Activated naive CD4-positive, alpha-beta T cell treated with anti-CD3 and anti-CD28 coated beads, Interleukin-2, amount 10 ng/mL, durations not matched to agents 7 days and 5 days (primary cell): ENCODE measurements at regions not wholly inside any gene's neighbourhood (a gene's known extent, or its start where the extent isn't known, plus 50 kb on each side); places are given as distances from the start of the nearest gene placed in this dataset.

ENCODE experiments used
- CTCF ChIA-PET: fragments of 350-600 bp; sonication (Branson Sonifier 250); formaldehyde crosslinking; loops from one replicate; lab custom pipeline; 2021; ENCODE audit warnings: antibody characterized with exemption; lab: Charles Lee
- DNase-seq: peaks from one replicate; pipeline ENCODE4 v3.0.0-alpha.2; 2020
- H3K27ac Mint-ChIP-seq: one replicate; pipeline ENCODE4 v1.8.0; 2021; ENCODE audit warnings: mild to moderate bottlenecking, moderate library complexity, mixed read lengths
- H3K27me3 Mint-ChIP-seq: one replicate; pipeline ENCODE4 v1.8.0; 2021; ENCODE audit warnings: mild to moderate bottlenecking, mixed read lengths
- H3K36me3 Mint-ChIP-seq: one replicate; pipeline ENCODE4 v1.8.0; 2021; ENCODE audit warnings: mixed read lengths
- H3K4me1 Mint-ChIP-seq: one replicate; pipeline ENCODE4 v1.8.0; 2021; ENCODE audit warnings: mixed read lengths
- H3K4me3 Mint-ChIP-seq: one replicate; pipeline ENCODE4 v1.8.0; 2021; ENCODE audit warnings: mild to moderate bottlenecking, moderate library complexity, mixed read lengths
- H3K9me3 Mint-ChIP-seq: one replicate; pipeline ENCODE4 v1.8.0; 2021; ENCODE audit warnings: mixed read lengths

DNA sequence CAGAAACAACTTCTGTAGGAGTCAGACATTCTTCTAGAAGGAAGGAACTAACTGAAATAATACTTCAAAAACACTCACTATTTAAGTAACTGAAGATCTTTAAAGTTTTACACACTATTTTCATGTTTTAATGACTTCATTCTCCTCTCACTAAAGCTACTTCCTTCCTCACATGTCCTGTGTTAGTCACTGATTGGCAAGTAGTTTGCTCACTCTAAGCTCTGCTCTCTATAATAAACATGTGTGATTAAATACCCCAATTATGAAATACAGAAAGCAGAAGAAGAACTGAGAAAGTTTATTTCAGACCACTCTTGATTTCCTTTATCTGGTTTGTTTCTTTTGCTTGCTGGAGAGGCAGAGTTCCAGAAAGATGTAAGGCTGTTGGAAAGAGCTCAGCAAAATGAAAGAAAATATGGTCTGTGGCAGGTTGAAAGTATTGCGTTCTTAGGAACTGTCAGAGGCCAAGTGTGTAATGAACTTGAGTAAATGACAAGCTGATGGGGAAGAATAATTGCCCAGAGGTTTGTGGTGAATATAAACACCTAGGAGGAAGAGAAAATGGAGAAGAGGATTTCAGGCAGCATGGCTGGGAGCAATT lies 522.0 kb upstream of the SEL1L start:
- no peak overlapping the region for H3K27ac Mint-ChIP-seq
- H3K36me3 Mint-ChIP-seq = no peaks in the 10 kb centered on the region
- peaks cover 2% of the 10 kb centered on the region for H3K9me3 Mint-ChIP-seq
- no peak overlapping the region for H3K4me3 Mint-ChIP-seq
- no peaks in the 10 kb centered on the region for H3K4me1 Mint-ChIP-seq
- CTCF ChIA-PET = interaction anchor here (1.8 kb wide), 1 partner anchor 65 kb away, joined by 4 read pairs; no protein-coding TSS in a partner anchor
- H3K27me3 Mint-ChIP-seq = no peaks in the 10 kb centered on the region
- no peak for DNase-seq

DNA sequence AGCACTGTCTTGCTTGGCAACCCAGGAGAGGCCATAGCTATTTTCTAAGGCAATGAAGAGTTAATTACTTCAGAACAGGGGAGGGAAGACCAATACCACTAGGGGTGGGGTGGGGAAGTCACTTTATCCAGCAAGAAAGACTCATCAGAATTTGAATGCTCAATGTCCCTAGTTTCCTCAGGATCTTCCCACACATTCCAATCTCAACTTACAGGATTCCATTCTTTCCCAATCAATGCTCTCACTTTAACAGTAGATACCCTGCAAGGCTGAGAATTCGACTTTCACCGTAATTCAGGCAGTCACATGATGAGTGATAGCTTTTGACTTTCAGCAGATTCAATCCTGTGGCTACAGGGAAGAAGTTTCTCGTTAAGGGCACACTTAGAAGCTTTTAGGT lies 526.6 kb upstream of the SEL1L start:
- DNase-seq = no peak
- Mint-ChIP-seq H3K9me3 (peaks cover 36% of the 10 kb centered on the region), H3K36me3 (no peaks in the 10 kb centered on the region), H3K4me3 (no peak overlapping the region), H3K4me1 (no peaks in the 10 kb centered on the region), H3K27me3 (no peaks in the 10 kb centered on the region), H3K27ac (no peak overlapping the region)
- CTCF ChIA-PET = no interaction called here

DNA sequence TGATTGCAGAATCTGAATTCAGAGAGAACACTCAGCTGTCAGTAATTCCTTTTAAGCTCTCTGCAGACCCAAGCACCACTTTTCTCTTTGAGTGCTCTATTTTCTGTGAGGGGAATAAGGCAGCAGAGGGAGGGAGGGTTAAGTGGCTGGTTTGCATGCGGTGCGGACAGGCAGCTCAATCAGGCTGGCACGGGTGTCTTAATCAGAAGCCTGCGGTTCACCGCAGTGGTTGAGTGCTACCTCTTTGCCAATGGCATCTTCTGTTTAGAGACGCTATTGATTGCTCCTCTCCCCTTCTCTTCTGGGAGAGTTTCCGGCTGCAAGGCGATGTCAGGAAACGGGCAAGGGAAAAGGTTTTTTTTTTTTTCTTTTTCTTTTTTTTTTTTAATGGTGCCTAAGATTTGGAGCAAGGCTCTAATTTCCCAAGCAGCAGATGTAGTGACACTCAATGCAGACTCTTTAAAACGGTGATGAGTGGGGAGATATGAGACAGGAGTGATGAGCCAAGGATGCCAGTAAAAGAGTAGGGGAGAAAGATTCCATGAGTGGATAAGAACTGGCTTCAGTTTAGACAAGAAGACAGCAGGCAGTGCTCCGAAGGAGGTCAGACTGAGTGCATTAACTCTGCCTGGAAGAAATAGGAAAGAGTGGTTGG lies 533.7 kb upstream of the SEL1L start:
- CTCF ChIA-PET = no interaction called here
- H3K27me3 Mint-ChIP-seq = no peaks in the 10 kb centered on the region
- peaks cover 38% of the 10 kb centered on the region for H3K9me3 Mint-ChIP-seq
- no peak for DNase-seq
- no peak overlapping the region for H3K27ac Mint-ChIP-seq
- no peak overlapping the region for H3K4me3 Mint-ChIP-seq
- H3K36me3 Mint-ChIP-seq = no peaks in the 10 kb centered on the region
- H3K4me1 Mint-ChIP-seq = no peaks in the 10 kb centered on the region

DNA sequence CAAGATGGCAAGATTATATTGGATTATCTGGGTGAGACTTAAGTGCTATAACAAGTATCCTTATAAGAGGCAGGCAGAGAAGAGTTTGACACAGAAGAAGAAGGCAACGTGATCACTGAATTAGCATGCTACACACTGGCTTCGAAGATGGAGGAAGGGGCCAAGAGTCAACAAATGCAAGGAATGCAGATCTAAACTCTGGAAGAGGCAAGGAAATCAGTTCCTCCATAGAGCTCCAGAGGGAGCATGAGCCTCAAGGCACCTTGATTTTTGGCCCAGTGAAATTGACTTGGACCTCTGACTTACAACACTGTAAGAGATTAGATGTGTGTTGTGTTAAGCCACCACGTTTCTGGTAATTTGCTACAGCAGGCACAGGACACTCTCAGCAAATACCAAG lies 536.4 kb upstream of the SEL1L start:
- Mint-ChIP-seq H3K9me3 (peaks cover 13% of the 10 kb centered on the region), H3K36me3 (no peaks in the 10 kb centered on the region), H3K27ac (no peak overlapping the region), H3K4me3 (no peak overlapping the region), H3K27me3 (no peaks in the 10 kb centered on the region), H3K4me1 (no peaks in the 10 kb centered on the region)
- CTCF ChIA-PET = no interaction called here
- no peak for DNase-seq

DNA sequence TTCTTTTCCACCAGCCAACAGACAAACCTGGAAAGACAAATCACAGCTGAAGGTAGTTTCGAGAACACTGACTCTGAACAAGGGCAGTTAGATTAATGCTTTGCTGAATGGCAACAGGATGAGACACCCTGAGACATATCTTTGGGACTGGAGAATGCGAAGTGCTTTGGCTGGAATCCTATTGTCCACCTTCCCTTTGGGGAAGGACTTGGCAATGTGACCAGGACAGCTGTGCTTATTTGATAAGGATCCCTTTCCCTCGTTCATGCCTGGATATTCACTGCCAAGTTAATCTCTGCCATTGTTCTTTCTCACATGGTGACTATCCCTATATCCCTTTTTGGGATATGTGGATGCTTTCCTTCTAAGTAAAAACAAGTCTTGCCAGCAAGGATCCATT lies 537.1 kb upstream of the SEL1L start:
- Mint-ChIP-seq H3K4me3 (no peak overlapping the region), H3K9me3 (peaks cover 10% of the 10 kb centered on the region), H3K36me3 (no peaks in the 10 kb centered on the region), H3K27ac (no peak overlapping the region), H3K27me3 (no peaks in the 10 kb centered on the region), H3K4me1 (no peaks in the 10 kb centered on the region)
- DNase-seq = no peak
- CTCF ChIA-PET = no interaction called here

DNA sequence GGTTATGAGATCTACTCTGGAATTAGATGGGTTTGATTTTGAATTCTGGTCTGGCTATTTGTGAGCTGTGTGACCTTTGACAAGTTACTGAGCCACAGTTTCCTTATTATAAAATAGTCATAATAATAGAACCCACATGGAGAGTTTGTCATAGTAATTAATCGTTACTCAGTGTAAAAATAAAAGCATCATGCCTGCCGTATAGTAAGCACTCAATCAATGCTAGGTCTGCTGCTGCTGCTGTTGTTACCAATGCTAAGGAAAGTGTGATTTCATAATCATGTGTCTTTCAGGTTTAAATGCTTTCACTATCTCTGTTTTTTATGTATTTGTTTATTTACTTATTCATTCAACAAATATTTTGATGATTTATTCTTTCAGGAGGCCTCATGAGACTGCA lies 539.9 kb upstream of the SEL1L start:
- Mint-ChIP-seq H3K27me3 (no peaks in the 10 kb centered on the region), H3K36me3 (no peaks in the 10 kb centered on the region), H3K9me3 (peaks cover 7% of the 10 kb centered on the region), H3K4me1 (no peaks in the 10 kb centered on the region), H3K4me3 (no peak overlapping the region), H3K27ac (no peak overlapping the region)
- no peak for DNase-seq
- CTCF ChIA-PET = no interaction called here

DNA sequence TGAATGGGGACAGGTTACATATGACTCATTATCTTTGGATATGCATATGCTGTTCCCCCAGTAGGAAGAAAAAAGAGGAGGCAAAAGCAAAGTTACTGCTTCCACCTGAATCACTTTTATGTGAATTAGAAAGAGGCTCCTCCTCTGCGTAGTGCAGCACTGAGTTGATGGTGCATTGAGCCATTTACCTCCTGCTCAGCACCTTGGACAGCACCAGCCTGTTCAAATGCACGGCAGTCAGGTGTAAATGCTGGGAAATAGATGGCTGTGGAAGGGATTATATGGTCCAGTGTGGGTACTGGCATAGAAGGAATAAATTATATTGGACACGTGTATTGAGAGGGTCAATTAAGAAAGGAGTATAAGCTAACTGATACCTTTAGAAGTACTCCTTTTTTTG lies 541.9 kb upstream of the SEL1L start:
- H3K36me3 Mint-ChIP-seq = no peaks in the 10 kb centered on the region
- CTCF ChIA-PET = no interaction called here
- no peak overlapping the region for H3K4me3 Mint-ChIP-seq
- H3K4me1 Mint-ChIP-seq = no peaks in the 10 kb centered on the region
- no peak overlapping the region for H3K27ac Mint-ChIP-seq
- H3K27me3 Mint-ChIP-seq = no peaks in the 10 kb centered on the region
- peak; percentile 52 for DNase-seq
- H3K9me3 Mint-ChIP-seq = peaks cover 7% of the 10 kb centered on the region

DNA sequence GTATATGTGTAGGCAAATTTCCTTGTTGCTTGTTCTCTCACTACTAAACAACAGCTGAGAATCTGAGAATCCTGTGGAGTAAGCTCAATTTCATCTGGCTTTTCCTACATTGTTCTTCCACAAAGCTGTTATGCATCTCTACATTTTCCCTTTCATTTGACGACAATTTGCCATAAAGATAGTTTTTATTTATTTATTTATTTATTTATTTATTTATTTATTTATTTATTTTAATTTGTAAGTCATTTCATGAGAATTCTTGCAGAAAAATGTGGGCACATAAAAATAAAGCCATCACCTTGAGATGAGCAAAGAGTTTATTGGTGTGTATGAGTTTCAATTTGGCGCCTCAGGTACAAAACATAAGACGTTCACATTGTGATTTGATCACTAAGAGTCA lies 545.9 kb upstream of the SEL1L start:
- Mint-ChIP-seq H3K27me3 (no peaks in the 10 kb centered on the region), H3K4me3 (no peak overlapping the region), H3K4me1 (no peaks in the 10 kb centered on the region), H3K9me3 (peaks cover 9% of the 10 kb centered on the region), H3K36me3 (no peaks in the 10 kb centered on the region), H3K27ac (no peak overlapping the region)
- no peak for DNase-seq
- CTCF ChIA-PET = no interaction called here

DNA sequence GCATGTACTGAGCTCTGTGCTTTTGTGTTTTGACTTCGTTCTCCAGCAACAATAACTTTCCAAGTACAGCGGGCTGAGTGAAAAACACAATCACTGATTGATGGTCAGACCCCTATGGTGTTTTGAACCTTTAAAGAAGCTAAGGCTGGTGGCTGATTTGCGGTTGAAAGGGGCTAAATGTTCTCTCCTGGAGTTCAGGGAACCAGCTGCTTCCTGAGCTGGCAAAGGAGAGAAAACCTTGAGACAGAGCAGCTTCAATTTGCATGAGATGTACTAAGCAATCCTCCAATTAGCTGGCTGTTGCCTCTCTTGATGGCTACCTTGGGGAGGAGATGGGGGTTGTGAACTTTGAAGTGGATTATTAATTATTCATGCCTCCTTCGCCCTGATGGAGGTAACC lies 546.7 kb upstream of the SEL1L start:
- Mint-ChIP-seq H3K4me1 (no peaks in the 10 kb centered on the region), H3K27me3 (no peaks in the 10 kb centered on the region), H3K27ac (no peak overlapping the region), H3K4me3 (no peak overlapping the region), H3K9me3 (peaks cover 9% of the 10 kb centered on the region), H3K36me3 (no peaks in the 10 kb centered on the region)
- DNase-seq = no peak
- CTCF ChIA-PET = no interaction called here

DNA sequence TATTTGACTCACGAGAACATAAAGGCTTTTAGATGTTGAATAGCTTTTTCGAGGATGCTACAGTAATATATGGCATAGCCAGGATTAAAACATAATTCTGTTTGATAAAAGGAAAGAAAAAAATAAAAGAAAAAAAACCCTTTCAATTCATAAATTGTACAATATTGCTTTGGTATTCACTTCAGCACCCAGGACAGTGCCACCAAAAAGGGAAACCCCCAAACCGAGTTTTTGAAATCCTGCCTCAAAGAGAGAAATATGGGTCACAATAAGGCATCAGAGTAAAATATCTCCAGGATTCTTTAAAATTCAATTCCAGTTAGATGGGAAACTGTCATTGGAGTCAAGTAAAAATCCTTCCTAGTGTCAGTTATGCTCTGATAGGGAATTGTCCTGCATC lies 551.2 kb upstream of the SEL1L start:
- Mint-ChIP-seq H3K27me3 (no peaks in the 10 kb centered on the region), H3K9me3 (peaks cover 7% of the 10 kb centered on the region), H3K4me1 (no peaks in the 10 kb centered on the region), H3K36me3 (no peaks in the 10 kb centered on the region), H3K27ac (no peak overlapping the region), H3K4me3 (no peak overlapping the region)
- DNase-seq = no peak
- CTCF ChIA-PET = no interaction called here

DNA sequence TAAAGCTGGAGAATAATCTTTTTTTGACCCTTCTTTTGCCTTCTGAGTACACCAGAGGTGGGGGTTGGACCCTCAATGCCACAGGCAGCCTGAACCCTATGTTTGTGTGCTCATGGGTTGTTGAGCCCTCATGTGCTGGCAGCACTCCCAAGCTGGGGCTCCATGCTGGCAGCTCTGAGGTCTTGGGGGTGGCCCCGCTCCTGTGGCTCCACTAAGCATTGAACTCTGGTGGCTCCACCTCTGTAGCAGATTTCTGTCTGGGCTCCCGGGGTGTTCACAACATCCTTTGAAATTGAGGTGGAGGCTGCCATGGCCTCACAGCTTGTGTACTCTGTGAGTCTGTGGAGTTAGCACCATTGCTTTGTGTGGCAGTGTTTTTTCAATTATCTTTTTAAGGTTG lies 557.4 kb upstream of the SEL1L start:
- H3K27ac Mint-ChIP-seq = no peak overlapping the region
- H3K4me3 Mint-ChIP-seq = no peak overlapping the region
- H3K9me3 Mint-ChIP-seq = peaks cover 9% of the 10 kb centered on the region
- H3K4me1 Mint-ChIP-seq = no peaks in the 10 kb centered on the region
- DNase-seq = no peak
- no peaks in the 10 kb centered on the region for H3K27me3 Mint-ChIP-seq
- H3K36me3 Mint-ChIP-seq = no peaks in the 10 kb centered on the region
- CTCF ChIA-PET = no interaction called here

DNA sequence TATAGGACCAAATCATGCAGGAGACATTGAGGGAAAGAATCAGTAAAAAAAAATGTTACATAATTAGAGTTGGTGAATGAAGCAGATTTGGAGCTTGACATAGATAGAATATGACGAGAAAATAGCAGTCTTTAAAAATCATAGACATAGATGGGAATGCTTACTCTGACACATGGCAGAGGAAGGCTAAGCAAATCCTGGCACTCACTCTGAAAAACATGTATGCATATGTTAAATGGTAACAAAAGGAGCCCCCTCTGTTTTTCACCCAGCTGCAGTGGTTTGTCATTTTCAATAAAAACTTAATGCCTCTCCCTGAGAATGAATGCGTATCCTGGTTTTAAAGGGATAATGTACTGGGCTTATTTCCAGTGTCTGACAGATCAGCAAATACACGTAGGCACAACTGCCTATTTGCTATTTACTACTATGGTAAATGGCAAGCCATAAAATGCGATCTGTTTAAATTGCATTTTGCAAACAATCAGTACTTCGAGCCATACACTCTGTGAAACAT lies 561.2 kb upstream of the SEL1L start:
- CTCF ChIA-PET = no interaction called here
- H3K4me3 Mint-ChIP-seq = no peak overlapping the region
- H3K36me3 Mint-ChIP-seq = no peaks in the 10 kb centered on the region
- H3K27ac Mint-ChIP-seq = no peak overlapping the region
- no peaks in the 10 kb centered on the region for H3K4me1 Mint-ChIP-seq
- peaks cover 4% of the 10 kb centered on the region for H3K9me3 Mint-ChIP-seq
- DNase-seq = no peak
- no peaks in the 10 kb centered on the region for H3K27me3 Mint-ChIP-seq

DNA sequence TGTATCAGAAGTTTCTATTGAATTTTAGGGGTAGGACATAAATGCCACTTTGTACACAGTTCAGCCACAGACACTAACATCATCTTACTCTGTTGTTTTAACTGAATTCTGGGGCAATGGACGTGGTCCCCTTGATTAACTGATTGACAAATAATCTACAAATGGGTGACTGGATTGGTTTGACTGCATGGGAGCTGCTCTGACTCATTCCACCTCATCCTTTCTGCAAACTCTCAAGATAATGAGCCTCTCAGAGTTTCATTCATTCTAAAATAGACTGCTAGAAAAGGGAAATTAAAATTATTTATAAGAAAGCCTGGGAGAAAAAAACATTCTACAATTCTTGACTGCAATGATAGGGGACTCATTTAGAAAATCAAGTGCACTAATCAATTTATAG lies 570.4 kb upstream of the SEL1L start:
- no peak overlapping the region for H3K27ac Mint-ChIP-seq
- H3K4me3 Mint-ChIP-seq = no peak overlapping the region
- DNase-seq = no peak
- H3K4me1 Mint-ChIP-seq = no peaks in the 10 kb centered on the region
- no peaks in the 10 kb centered on the region for H3K27me3 Mint-ChIP-seq
- H3K9me3 Mint-ChIP-seq = peaks cover 4% of the 10 kb centered on the region
- no peaks in the 10 kb centered on the region for H3K36me3 Mint-ChIP-seq
- CTCF ChIA-PET = no interaction called here

DNA sequence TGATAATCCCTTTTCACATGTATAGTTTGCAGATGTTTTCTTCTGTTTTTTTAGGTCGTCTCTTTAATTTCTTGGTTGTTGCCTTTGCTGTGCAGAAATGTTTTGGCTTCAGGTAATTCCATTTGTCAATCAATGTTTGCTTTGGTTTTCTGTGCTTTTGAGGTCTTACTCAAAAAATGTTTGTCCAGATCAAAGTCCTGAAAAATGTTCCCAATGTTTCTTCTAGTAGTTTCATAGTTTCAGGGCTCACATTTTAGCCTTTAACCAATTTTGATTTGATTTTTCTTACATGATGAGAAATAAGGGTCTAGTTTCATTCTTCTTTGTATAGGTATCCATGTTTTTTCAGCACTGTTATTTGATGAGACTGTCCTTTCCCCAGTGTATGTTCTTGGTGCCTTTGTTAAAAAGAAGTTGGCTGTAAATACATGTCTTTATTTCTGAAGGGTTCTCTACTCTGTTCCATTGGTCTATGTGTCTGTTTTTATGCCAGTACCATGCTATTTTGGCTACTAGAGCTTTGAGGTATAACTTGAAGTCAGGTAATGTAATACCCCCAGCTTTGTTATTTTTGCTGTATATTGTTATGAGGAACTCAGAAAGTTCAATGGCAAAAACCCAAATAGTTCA lies 578.7 kb upstream of the SEL1L start:
- H3K9me3 Mint-ChIP-seq = no peaks in the 10 kb centered on the region
- H3K27ac Mint-ChIP-seq = no peak overlapping the region
- H3K27me3 Mint-ChIP-seq = no peaks in the 10 kb centered on the region
- DNase-seq = no peak
- no peak overlapping the region for H3K4me3 Mint-ChIP-seq
- H3K36me3 Mint-ChIP-seq = no peaks in the 10 kb centered on the region
- H3K4me1 Mint-ChIP-seq = no peaks in the 10 kb centered on the region
- CTCF ChIA-PET = no interaction called here

DNA sequence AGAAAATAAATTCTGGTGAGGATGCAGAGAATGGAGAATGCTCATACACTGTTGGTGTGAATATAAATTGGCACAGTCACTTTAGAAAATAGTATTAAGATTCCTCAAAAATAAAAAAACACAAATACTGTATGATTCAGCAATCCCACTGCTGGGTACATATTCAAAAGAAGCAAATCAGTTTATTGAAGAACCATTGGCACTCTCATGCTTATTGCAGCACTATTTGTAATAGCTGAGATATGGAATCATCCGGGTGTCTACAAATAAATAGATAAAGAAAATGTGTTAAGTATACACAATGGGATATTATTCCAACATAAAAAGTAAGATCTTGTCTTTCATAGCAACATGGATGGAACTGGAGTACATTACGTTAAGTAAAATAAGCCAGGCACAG lies 579.4 kb upstream of the SEL1L start:
- Mint-ChIP-seq H3K36me3 (no peaks in the 10 kb centered on the region), H3K4me3 (no peak overlapping the region), H3K27ac (no peak overlapping the region), H3K27me3 (no peaks in the 10 kb centered on the region), H3K4me1 (no peaks in the 10 kb centered on the region), H3K9me3 (peaks cover 2% of the 10 kb centered on the region)
- CTCF ChIA-PET = no interaction called here
- no peak for DNase-seq
